Pulmonary artery endothelial cell (primary cell): ENCODE measurements at regions not wholly inside any gene's neighbourhood (a gene's known extent, or its start where the extent isn't known, plus 50 kb on each side); places are given as distances from the start of the nearest gene placed in this dataset.
A peak's percentile ranks its signal among the peaks of the same experiment; 100 is the strongest.
"Not testable (repeated sequence)": the region's sequence is repeated elsewhere in the genome, so short reads cannot be mapped to it uniquely, and the experiment has no call there.

ENCODE experiments used
- DNase-seq: peaks from one replicate; pipeline ENCODE4 v3.0.0-alpha.2; 2011; ENCODE audit warnings: low read depth, low spot score

DNA sequence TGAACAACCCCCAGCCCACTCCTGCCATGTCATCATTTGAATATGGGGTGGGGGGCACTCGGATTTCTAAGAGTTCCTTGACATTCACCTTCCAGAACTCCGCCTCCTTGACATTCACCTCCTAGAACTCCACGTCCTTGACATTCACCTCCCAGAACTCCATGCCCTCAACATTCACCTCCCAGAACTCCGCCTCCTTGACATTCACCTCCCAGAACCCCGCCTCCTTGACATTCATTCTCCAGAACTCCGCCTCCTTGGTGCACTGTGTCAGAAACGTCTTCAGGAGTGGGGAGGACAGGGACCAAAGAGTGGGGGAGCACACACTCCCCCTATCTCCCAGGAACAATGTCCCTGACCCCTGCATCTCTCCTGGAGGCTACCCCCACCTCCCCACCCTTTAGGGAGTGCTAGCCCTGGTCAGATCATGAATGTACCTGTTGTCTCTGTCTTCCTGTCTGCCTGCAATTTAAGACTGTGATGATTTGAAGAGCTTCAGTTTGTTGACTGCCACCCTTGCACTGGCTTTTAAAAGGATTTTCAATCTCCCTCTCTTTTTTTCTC, 110.1 kb downstream of the NPTX2 start:
- DNase-seq, result no peak

DNA sequence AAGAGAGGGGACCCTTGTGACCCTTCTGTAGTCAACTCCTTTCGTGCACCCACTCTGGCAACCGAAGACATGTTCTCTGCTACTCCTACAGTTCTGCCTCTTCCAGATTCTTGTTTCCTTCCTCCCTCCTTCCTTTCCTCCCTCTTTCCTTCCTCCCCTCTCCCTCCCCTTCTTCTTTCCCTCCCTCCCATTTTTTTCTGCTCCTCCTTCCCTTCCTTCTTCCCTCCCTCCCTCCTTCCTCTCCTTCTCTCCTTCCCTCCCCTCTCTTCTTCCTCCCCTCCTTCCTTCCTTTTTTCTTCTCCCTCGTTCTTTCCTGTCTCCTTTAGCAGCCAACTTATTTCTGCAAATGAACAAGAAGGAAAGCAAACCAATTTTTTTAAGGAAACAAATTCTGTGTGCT, 111.5 kb downstream of the NPTX2 start:
- no peak for DNase-seq

DNA sequence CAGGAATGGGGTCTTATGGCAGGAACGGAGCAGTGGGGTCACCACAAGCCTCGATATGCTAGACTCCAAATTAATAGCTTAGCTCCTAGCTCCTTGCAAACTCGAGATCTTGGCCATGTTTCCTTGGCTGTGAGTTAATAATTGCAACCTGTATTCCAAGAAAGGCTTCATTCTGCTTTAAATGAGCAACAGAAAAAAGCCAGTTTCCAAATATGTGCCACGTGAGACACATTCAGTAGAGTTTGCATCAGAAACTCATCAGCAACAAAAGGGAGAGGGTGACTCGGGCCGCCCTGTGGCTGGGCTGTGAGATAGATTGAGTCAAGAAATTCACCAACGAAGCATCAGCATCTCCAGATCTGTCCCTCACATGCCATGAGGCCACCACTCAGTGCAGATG, 112.0 kb downstream of the NPTX2 start:
- DNase-seq, result no peak

DNA sequence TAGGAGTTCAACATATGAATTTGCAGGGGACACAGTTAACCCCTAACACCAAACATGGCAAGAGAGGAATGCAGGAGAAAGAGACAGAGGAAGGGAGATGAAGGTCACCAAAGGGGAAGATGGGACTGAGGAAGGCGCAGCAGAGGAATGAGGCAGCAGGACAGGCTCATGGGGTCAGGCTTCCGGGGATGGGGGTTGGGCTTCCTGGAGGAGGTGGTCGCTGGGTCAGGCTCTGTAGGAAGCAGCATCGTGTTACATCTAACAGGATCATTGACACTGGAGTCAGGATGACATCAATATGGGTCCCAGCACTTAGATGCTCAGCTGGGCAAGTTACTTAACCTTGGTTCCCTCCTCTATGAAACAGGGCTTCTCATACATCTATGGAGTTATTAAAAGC, 113.2 kb downstream of the NPTX2 start:
- DNase-seq, result no peak

DNA sequence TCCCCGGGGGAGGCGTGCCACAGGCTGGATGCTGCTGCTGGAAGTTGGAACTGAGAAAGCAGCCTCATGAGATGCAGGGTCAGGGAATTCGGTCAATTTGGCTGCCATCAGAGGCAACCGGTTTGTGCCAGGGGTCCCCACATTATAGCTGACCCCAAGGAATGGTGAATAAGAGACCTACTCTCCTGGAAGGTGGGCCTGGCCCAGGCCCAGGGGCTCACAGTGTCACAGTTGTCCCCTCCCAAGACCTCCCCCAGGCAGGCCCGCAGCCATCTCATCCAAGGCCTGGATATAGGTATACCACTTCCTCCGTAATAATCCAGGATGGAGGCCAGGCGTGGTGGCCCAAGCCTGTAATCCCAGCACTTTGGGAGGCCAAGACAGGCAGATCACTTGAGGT, 114.6 kb downstream of the NPTX2 start:
- no peak for DNase-seq

DNA sequence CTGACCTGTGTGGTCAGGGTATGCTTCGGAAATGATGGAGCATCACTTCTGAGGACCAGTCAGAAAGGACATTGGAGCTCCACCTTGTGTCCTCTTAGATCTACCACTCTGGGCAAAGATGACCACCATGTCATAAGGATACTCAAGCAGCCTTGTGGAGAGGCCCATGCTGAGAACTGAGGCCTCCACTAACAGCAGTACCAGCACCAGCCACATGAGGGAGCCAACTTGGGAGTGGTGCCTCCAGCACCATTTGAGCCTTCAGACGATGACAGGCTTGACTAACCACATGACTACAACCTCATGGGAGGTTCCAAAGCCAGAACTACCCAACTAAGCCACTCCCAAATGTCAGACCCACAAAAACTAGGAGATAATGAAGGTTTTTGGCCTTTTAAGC, 116.0 kb downstream of the NPTX2 start:
- DNase-seq, result no peak

DNA sequence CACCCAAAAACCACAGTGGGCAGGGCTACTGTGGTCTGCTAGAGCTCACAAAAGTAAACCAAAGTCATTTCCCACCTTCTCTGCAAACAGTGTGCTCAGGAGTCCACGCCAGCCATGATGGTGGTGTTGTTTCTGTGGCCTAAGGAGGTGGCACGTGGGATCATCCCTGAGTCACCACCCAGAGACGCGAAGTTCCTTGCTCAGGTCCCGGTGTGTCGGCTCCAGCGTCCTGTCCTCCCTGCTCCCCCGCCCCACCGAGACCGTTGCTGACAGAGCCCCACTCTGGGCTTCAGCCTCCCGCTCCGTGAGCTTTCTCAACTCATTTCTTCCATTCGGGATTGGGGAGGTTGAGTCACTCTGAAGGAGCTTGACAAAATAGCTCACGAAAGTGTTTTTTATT, 118.7 kb downstream of the NPTX2 start:
- DNase-seq, result no peak

DNA sequence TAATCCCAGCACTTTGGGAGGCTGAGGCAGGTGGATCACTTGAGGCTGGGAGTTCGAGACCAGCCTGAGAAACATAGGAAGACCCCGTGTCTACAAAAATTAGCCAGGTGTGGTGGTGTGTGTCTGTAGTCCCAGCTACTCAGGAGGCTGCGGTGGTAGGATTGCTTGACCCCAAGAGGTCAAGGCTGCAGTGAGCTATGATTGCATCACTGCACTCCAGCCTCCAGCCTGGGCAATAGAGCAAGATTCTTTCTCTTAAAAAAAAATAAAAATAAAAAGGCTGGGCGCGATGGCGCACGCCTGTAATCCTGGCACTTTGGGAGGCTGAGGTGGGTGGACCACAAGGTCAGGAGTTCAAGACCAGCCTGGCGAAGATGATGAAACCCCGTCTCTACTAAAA, 119.4 kb downstream of the NPTX2 start:
- DNase-seq, result not testable (repeated sequence)

DNA sequence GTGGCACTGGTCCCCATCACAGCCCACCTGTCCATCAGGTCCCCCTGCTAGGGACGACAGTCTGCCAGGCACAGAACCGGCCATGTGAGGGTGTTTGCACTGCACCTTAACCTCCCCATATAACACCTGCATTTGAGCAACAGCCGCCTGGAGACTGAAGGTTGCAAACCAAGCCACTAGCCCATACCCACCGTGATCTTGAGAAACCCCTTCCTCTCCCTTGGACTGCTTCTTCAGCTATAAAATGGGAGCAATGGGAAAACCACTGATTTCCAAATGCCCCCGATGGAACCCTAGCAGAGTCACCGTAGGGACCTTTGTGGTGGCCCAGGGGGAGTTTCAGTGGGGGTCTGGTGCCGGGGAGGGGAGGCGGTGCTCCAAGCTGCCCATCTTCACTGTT, 120.1 kb downstream of the NPTX2 start:
- no peak for DNase-seq

DNA sequence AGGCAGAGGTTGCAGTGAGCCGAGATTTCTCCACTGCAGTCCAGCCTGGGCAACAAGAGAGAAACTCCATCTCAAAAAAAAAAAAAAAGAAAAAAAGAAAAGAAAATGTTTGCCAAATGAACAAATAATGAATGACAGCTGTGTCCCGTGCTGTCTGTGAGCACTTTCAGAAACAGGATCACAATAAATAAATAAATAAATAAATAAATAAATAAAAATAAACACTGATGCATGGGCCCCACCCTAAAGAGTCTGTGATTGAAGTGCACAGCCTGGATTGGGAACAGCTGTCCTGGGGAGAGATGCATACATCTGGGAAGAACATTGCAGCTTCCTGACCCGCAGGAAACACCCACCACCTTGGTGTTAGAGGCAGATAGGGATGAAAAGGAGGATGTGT, 123.6 kb downstream of the NPTX2 start:
- DNase-seq, result no peak

DNA sequence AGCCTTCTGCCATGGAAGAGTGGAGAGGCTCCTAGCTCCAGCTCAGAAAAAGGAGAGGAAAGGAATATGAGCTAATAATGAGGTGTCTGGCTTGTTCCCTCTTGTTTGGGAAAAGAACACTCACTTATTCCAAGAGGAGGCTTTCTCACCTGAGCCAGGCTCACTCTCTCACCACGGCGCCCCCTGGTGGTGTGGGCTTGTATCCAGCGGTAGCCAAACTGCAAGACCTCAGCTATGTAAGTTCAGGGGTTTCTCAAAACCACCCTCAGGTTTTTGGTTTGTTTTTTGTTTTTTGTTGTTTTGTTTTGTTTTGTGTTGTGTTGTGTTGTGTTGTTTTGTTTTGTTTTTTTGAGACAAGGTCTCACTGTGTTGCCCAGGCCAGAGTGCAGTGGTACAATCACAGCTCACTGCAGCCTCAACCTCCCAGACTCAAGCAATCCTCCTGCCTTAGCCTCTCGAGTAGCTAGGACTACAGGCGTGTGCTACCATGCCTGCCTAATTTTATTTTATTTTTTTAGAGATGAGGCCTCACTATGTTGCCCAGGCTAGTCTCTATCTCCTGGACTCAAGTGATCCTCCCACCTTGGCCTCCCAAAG, 124.0 kb downstream of the TMEM130 start:
- DNase-seq, result peak; percentile 11

DNA sequence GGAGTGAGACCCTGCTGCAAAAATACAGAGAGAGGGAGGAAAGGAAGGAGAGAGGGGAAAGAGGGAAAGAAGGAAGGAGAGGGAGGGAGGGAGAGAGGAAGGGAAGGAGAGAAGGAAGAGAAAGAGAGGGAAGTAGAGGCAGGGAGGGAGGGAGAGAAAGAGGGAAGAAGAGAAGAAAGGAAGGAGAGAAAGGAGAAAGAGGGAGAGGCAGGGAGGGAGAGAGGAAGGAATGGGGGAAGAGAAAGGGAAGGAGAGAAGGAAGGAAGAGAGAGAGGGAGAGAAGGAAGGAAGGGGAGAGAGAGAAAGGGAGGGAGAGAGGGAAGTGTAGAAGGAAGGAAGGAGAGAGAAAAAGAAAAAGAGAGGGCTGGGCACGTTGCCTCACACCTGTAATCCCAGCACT, 121.7 kb downstream of the TMEM130 start:
- DNase-seq, result no peak

DNA sequence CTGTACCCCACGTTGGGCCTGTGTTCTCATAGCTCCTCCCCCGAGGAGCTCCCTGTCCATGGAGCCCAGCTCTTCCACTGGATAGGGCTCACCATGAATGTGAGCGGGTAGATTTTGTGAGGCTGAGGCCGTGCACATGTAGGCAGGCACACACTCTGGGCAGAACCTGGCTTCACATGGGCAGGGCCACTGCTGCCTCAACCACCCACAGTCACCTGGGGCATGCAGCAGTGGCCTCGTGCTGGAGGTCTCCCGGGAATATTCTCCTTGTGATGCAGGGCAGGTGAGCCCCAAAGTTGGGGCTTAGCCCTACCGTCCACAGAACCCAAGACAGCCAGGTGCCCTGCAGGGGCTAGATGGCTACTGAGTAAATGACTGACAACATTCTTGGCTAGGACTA, 116.6 kb downstream of the TMEM130 start:
- no peak for DNase-seq

DNA sequence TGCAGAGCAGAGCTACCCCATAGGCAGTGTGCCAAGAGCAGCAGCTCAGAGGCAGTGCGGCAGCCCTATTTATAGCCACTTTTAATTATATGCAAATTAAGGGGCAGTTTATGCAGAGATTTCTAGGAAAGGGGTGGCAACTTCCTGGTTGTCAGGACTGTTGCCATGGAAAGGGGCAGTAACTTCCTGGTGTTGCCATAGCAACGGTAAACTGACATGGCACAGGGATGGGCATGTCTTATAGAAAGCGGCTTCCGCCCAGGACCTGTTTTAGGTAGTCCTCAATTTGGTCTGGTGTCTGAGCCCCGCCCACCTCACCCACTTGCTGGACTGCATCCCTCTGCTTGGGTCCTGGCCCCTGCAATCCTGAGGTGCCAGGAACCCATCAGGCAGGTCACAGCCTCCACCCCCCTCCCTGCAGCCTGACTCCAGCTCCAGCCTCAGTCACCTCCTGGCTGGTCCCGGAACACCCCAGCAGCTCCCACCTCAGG, 115.8 kb downstream of the TMEM130 start:
- no peak for DNase-seq

DNA sequence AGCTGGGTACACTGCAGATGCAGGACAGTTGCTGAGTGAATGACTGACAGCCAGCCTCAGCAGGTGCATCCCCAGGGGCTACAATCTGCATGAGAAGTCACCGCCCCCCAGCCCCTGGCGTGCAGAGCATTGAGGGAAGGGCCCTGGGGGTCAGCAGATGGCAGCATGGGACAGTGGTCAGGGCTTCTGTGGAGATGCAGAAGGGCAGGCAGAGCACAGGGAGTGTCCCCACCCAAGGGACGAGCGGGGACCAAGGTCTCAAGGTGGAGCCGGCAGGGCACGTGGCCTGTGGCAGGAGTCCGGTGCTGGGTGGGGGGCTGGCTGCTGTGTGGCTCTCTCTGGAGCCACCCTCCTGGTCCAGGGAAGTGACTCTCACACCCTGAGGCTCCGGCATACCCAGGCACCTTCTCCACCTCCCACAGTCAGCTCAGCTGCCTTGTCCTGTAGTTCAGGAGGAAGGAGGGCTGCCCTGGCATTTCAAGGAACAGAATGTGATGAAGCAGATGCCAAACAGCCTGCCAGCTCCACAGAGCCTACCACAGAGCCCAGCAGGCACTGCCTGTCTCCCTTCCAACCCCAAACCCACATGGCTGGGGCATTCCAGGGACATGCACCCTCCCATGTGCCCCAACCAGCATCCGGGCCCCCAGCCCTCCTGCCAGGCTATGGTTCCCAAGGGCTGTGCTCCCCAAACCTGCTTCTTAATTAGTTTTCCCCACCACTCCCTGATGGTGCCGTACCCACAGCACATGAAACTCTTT, 114.5 kb downstream of the TMEM130 start:
- DNase-seq, result no peak

DNA sequence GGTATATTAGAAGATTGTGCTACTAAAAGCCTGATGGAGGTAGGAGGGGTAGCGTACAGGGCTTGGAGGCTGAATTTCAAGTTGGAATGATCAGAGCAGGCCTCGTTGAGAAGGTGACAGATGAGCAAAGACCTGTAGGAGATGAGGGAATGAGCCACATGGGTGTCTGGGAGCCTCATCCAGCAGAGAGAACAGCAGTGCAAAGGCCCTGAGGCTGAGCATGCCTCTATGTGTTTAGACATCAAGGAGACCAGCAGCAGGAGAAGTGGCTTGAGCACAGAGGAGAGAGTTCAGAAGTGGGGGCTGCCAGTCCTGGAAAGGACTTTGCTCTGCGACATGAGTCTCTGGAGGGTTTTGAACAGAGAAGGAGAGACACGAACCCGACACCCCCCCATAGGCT, 111.7 kb downstream of the TMEM130 start:
- DNase-seq, result no peak

DNA sequence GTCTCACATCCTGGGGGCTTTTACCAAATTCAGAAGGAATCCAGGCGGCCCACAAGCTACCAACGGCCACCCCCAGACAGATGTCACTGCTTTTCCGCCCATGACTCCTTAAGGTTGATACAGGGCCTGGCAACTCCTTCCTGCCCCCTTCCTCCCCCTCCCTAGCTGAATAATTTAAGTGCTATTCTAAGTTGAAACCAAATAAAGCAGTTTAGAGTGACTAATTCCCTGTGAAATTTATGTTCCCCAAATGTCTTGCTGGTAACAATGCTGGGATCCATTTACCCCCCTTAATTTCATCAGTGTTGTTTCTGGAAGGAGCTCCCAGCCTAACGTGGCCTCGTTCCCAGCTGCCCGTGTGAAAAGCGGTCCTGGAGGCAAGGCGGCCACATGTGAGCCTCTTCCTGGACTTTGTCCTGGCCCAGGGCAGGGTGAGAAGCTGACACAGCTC, 109.6 kb downstream of the TMEM130 start:
- no peak for DNase-seq

DNA sequence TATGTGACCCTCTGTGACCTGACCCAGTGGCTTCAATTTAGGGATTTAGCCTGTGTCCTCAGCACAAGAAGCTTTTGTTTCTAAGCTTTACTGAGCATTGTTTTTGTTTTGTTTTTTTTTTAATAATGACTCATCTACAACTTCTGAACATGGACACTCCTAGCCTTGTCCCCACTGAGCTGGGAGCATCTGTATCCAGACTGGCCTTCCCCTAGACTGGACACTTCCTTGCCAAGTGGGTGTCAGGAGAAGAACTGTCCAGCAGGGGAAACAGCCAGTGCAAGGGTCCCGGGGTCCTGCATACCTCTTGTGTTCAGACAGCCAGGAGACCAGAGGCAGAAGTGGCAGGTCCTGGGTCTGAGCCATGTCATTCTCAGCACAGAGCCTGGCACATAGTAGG, 108.6 kb downstream of the TMEM130 start:
- no peak for DNase-seq

DNA sequence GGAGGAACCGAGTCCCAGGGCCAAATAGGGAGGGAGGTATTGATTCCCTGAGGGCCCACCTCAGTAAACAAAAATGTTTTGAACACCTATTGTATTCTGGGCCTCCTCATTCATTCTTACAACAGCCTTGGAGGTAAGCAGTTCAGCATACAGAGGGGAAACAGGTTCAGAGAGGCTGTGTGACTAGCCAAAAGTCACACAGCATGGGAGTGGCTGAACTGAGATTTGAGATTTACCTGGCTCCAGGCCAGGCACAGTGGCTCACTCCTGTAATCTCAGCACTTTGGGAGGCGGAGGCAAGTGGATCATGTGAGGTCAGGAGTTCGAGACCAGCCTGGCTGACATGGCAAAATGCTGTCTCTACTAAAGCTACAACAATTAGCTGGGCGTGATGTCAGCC, 107.2 kb downstream of the TMEM130 start:
- no peak for DNase-seq

DNA sequence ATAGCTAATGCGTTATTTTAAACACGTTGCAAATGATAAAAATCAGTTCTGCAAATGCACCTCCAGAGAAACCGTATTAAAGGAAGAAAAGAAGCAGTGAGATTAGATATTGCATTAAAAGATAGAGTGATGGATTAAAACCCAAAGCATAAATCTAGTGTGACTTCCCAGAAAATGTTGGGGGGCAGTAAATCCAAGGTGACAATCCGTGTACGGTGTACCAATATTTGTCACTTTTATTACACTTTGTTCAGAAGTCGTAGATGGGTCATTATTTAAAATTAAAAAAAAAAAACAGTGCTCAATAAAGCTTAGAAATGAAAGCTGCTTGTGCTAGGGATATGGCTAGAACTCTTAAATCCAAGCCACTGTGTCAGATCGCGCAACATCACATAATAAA, 106.4 kb downstream of the TMEM130 start:
- DNase-seq, result no peak

DNA sequence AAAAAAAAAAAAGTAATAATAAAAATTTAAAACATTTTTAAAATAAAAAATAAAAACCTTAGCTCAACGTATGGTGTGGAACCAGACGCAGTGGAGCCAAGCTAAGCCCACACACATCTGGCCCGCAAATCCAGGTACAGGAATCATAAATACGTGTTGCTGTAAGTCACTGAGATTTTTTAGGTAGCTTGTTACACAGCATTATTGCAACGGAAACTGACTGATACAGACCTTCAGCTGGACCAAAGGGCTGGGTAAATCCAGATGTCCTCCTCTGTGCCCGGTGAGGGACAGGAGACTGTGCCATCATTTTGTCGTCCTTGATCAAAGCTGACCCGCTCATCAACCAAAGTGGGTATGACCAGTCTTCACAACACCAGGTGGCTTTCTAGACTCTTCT, 104.9 kb downstream of the TMEM130 start:
- no peak for DNase-seq

DNA sequence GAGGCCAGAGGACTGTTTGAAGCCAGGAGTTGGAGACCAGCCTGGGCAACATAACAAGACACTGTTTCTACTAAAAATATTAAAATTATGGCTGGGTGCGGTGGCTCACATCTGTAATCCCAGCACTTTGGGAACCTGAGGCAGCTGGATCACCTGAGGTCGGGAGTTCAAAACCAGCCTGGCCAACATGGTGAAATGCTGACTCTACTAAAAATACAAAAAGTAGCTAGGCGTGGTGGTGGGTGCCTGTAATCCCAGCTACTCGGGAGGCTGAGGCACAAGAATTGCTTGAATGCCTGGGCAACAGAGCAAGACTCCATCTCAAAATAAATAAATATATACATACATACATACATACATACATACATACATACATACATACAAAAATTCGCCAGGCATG, 99.7 kb downstream of the TMEM130 start:
- not testable (repeated sequence) for DNase-seq

DNA sequence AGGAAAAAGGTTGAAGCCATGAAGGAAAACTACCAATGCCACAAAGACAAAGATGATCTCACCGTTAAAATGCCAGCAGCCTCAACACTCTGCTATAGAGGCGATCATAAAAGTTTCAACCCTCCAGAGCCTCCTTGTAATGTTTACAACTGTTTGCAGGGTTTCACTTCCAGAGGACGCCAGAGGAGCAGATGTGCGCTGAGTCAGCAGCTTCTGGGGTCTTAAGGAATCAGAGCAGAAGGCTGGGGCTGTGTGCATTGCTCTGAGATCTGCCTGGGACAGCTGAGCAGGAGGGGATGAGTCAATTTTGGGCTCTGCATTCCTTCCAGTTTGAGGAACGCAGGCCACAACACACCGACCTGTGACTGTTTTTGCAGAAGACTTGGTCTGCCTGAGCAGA, 98.3 kb downstream of the TMEM130 start:
- DNase-seq, result no peak
